ENCODE measurements at regions not wholly inside any gene's neighbourhood (a gene's known extent, or its start where the extent isn't known, plus 50 kb on each side); places are given as distances from the start of the nearest gene placed in this dataset.
"Not testable (repeated sequence)": the region's sequence is repeated elsewhere in the genome, so short reads cannot be mapped to it uniquely, and the experiment has no call there.

DNA sequence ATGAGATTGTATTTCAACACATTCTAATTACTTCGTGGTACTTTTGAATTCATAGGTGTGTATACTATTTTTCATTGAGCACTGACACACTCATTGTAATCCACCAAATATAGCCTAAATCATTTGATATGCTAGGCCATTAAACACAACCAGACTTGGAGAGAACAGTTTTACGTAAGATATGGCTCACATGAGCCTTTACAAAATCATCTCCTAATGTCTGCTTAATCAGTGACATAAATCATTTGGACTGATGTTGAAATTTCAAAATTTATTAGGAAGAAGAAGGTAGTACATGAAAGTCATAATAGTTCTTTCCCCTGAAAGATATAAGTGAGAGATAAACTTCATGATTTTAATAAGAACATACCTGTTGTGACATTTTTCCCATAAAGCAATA, 550.2 kb upstream of the LINC00305 start:
- Histone ChIP-seq H3K4me3 (ENCODE audit: insufficient read depth, low read depth, low read length) (no peak overlapping the region), H3K36me3 (replicated peaks; ENCODE audit: control insufficient read depth, insufficient read depth, low read length) (no peaks in the 10 kb centered on the region), H3K27me3 (ENCODE audit: control insufficient read depth, insufficient read depth, low read length) (no peaks in the 10 kb centered on the region)
- DNase-seq: no peak

- H3K27me3 ChIP-seq (ENCODE audit: control insufficient read depth, insufficient read depth, low read length): no peaks in the 10 kb centered on the region
- no peak for DNase-seq
- no peaks in the 10 kb centered on the region for H3K36me3 ChIP-seq (replicated peaks; ENCODE audit: control insufficient read depth, insufficient read depth, low read length)
- no peak overlapping the region for H3K4me3 ChIP-seq (ENCODE audit: insufficient read depth, low read depth, low read length)
Observed at GRCh38 chr18:64695851-64696553, 547.1 kb upstream of the LINC00305 start.

DNA sequence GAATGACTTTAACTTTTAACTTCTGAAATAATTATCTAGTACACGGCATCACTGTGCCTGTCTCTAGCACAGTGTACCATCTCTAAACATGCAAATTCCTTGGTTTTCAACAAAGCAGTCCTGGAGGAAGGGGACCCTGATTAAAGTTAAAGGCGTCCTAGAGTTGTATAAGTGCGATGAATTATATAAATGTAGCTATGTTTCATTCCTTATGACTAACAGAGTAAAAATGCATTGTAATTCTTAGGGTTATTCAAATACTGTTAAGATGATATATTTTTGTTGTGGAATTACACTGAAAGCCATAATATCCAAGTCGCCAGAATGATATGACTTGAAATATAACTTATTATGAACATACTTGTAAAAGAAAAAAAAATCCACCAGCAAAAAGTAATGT, 544.9 kb upstream of the LINC00305 start:
- no peaks in the 10 kb centered on the region for H3K27me3 ChIP-seq (ENCODE audit: control insufficient read depth, insufficient read depth, low read length)
- H3K4me3 ChIP-seq (ENCODE audit: insufficient read depth, low read depth, low read length): no peak overlapping the region
- DNase-seq: no peak
- H3K36me3 ChIP-seq (replicated peaks; ENCODE audit: control insufficient read depth, insufficient read depth, low read length): no peaks in the 10 kb centered on the region

GRCh38 chr18:64692826-64693225, 543.9 kb upstream of the LINC00305 start:
- DNase-seq: no peak
- Histone ChIP-seq H3K36me3 (replicated peaks; ENCODE audit: control insufficient read depth, insufficient read depth, low read length) (no peaks in the 10 kb centered on the region), H3K27me3 (ENCODE audit: control insufficient read depth, insufficient read depth, low read length) (no peaks in the 10 kb centered on the region), H3K4me3 (ENCODE audit: insufficient read depth, low read depth, low read length) (no peak overlapping the region)

GRCh38 chr18:64679121-64679520, 530.2 kb upstream of the LINC00305 start:
- no peak for DNase-seq
- H3K27me3 ChIP-seq (ENCODE audit: control insufficient read depth, insufficient read depth, low read length): no peaks in the 10 kb centered on the region
- H3K4me3 ChIP-seq (ENCODE audit: insufficient read depth, low read depth, low read length): no peak overlapping the region
- H3K36me3 ChIP-seq (replicated peaks; ENCODE audit: control insufficient read depth, insufficient read depth, low read length): no peaks in the 10 kb centered on the region

DNA sequence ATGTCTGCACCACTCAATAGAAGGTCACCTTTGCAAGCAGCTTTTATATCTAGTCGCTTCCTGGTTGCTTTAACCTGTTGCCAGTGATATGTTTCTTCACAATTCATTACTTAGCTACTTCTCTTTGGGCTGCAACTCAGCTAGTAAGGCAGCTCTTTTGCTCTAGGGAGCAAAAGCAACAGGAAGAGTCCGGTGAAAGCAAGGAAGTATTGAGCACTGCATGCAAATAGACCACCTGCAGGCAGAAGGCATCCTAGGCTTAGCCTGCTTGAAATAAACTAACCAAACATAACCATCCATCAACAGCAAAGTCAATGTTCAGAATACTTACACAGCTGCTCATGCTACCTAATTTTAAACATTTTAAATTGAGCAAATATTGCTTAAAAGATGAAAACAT, 529.2 kb upstream of the LINC00305 start:
- no peaks in the 10 kb centered on the region for H3K36me3 ChIP-seq (replicated peaks; ENCODE audit: control insufficient read depth, insufficient read depth, low read length)
- H3K4me3 ChIP-seq (ENCODE audit: insufficient read depth, low read depth, low read length): no peak overlapping the region
- DNase-seq: peak; percentile 5
- H3K27me3 ChIP-seq (ENCODE audit: control insufficient read depth, insufficient read depth, low read length): no peaks in the 10 kb centered on the region

- Histone ChIP-seq H3K27me3 (ENCODE audit: control insufficient read depth, insufficient read depth, low read length) (no peaks in the 10 kb centered on the region), H3K4me3 (ENCODE audit: insufficient read depth, low read depth, low read length) (no peak overlapping the region), H3K36me3 (replicated peaks; ENCODE audit: control insufficient read depth, insufficient read depth, low read length) (no peaks in the 10 kb centered on the region)
- no peak for DNase-seq
Observed at GRCh38 chr18:64674694-64675093, 525.8 kb upstream of the LINC00305 start.

DNA sequence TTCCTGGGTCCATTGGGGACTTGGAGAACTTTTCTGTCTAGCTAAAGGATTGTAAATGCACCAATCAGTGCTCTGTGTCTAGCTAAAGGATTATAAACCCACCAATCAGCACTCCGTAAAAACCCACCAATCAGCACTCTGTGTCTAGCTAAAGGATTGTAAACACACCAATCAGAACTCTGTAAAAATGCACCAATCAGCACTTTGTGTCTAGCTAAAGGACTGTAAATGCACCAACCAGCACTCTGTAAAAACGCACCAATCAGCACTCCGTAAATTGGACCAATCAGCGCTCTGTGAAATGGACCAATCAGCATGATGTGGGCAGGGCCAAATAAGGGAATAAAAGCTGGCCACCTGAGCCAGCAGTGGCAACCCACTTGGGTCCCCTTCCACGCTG, 522.4 kb upstream of the LINC00305 start:
- not testable (repeated sequence) for H3K4me3 ChIP-seq (ENCODE audit: insufficient read depth, low read depth, low read length); H3K36me3 ChIP-seq (replicated peaks; ENCODE audit: control insufficient read depth, insufficient read depth, low read length); DNase-seq

DNA sequence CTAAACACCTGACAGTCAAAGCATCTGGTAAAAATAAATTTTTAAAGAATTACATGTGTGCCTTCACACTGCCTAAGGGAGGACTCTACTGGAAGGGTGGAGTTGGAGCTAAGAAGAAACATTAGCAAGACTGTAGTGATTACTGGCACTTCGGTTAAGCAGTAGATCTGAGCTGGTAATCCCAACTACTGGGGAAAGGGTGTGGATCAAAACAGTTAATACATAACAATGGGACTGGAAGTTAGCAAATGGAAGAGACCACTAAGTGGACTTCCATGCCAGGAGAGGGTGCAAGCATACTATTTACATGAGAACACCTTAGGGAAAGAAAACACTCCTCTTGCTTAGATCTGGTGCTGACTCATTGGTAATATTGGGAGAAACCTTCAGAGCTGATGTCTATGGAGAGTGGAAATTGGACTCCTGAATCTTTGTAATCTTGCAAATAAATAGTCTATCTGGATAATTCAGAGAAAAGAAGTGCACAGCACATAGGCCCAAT, 519.6 kb upstream of the LINC00305 start:
- Histone ChIP-seq H3K27me3 (ENCODE audit: control insufficient read depth, insufficient read depth, low read length) (no peaks in the 10 kb centered on the region), H3K36me3 (replicated peaks; ENCODE audit: control insufficient read depth, insufficient read depth, low read length) (no peaks in the 10 kb centered on the region)
- no peak for DNase-seq

More for the DNA sequence above, 522.4 kb upstream of the LINC00305 start:
- H3K27me3 ChIP-seq (ENCODE audit: control insufficient read depth, insufficient read depth, low read length): not testable (repeated sequence)

GRCh38 chr18:64663086-64663485, 514.2 kb upstream of the LINC00305 start:
- no peak for DNase-seq

More for the DNA sequence above, 519.6 kb upstream of the LINC00305 start:
- H3K4me3 ChIP-seq (ENCODE audit: insufficient read depth, low read depth, low read length): no peak overlapping the region

DNA sequence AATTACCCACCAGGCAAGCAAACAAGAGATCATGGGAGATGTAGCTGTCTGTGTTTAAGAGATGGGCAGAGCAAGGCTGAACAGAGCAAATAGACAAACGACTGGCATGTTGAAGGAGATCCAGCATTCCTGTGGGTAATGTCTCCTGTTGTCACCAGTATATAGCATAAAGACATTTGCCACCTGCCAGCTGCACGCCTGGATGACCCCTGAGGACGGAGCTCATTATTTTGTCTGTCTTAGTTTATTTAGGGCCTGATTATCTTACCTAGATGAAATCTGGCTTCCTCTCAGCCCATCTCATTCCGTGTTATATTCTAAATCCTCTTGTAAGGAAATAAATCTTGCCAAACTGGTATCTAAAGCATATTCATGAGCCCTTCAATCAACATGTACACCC, 510.3 kb upstream of the LINC00305 start:
- no peaks in the 10 kb centered on the region for H3K36me3 ChIP-seq (replicated peaks; ENCODE audit: control insufficient read depth, insufficient read depth, low read length)
- H3K27me3 ChIP-seq (ENCODE audit: control insufficient read depth, insufficient read depth, low read length): no peaks in the 10 kb centered on the region
- no peak for DNase-seq
- no peak overlapping the region for H3K4me3 ChIP-seq (ENCODE audit: insufficient read depth, low read depth, low read length)

More at GRCh38 chr18:64663086-64663485, 514.2 kb upstream of the LINC00305 start:
- no peaks in the 10 kb centered on the region for H3K27me3 ChIP-seq (ENCODE audit: control insufficient read depth, insufficient read depth, low read length)
- no peak overlapping the region for H3K4me3 ChIP-seq (ENCODE audit: insufficient read depth, low read depth, low read length)
- no peaks in the 10 kb centered on the region for H3K36me3 ChIP-seq (replicated peaks; ENCODE audit: control insufficient read depth, insufficient read depth, low read length)

DNA sequence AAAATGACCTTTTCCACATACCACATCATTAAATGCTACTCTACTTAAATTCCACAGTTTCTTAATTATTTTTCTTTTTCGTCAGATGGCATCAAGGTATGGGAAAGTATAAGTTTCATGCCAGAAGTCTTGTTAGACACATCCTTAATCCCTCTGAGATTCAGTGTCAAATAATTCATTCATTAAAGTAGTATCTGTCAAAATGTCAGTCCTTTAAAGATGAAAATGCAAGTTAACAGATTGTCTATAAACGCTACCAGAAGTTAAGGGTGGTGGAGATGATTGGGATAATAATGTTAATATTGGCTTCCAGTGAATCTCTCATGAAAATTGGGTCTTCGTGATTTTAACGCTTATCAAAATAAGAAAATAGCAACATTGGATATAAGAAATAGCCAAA, 504.2 kb upstream of the LINC00305 start:
- Histone ChIP-seq H3K27me3 (ENCODE audit: control insufficient read depth, insufficient read depth, low read length) (no peaks in the 10 kb centered on the region), H3K36me3 (replicated peaks; ENCODE audit: control insufficient read depth, insufficient read depth, low read length) (no peaks in the 10 kb centered on the region), H3K4me3 (ENCODE audit: insufficient read depth, low read depth, low read length) (no peak overlapping the region)
- no peak for DNase-seq

GRCh38 chr18:64650068-64650467, 501.2 kb upstream of the LINC00305 start:
- H3K36me3 ChIP-seq (replicated peaks; ENCODE audit: control insufficient read depth, insufficient read depth, low read length): no peaks in the 10 kb centered on the region
- no peaks in the 10 kb centered on the region for H3K27me3 ChIP-seq (ENCODE audit: control insufficient read depth, insufficient read depth, low read length)
- DNase-seq: no peak
- no peak overlapping the region for H3K4me3 ChIP-seq (ENCODE audit: insufficient read depth, low read depth, low read length)

- H3K4me3 ChIP-seq (ENCODE audit: insufficient read depth, low read depth, low read length): no peak overlapping the region
- DNase-seq: no peak
- H3K27me3 ChIP-seq (ENCODE audit: control insufficient read depth, insufficient read depth, low read length): no peaks in the 10 kb centered on the region
- H3K36me3 ChIP-seq (replicated peaks; ENCODE audit: control insufficient read depth, insufficient read depth, low read length): no peaks in the 10 kb centered on the region
Observed at GRCh38 chr18:64645753-64646152, 496.9 kb upstream of the LINC00305 start.

DNA sequence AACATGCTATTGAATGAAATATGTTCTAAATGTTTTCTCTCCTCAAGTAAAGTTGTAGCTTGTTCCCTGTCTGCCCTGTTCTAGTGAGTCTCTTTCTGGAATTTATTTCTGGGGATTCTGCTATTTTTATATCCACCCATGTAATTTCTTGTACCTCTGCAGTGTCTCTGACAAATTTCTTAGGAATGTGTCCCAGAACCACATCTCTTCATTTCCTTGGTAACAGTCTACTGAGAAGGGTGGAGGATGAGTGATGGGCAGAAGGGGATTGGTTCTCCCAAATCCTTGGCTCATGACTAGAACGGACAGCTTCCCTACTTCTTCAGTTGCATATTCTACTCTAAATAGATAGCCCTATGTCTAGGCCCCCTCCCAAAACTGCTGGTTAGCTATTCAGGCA, 490.6 kb upstream of the LINC00305 start:
- H3K4me3 ChIP-seq (ENCODE audit: insufficient read depth, low read depth, low read length): no peak overlapping the region
- no peaks in the 10 kb centered on the region for H3K36me3 ChIP-seq (replicated peaks; ENCODE audit: control insufficient read depth, insufficient read depth, low read length)
- DNase-seq: no peak
- no peaks in the 10 kb centered on the region for H3K27me3 ChIP-seq (ENCODE audit: control insufficient read depth, insufficient read depth, low read length)

Data from H7 (cell line).